ENCODE measurements at regions not wholly inside any gene's neighbourhood (a gene's known extent, or its start where the extent isn't known, plus 50 kb on each side); places are given as distances from the start of the nearest gene placed in this dataset.

- TF ChIP-seq, protein P1, sequence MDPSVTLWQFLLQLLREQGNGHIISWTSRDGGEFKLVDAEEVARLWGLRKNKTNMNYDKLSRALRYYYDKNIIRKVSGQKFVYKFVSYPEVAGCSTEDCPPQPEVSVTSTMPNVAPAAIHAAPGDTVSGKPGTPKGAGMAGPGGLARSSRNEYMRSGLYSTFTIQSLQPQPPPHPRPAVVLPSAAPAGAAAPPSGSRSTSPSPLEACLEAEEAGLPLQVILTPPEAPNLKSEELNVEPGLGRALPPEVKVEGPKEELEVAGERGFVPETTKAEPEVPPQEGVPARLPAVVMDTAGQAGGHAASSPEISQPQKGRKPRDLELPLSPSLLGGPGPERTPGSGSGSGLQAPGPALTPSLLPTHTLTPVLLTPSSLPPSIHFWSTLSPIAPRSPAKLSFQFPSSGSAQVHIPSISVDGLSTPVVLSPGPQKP (IDR thresholded peaks at IDR 0.05; ENCODE audit: low read depth, low read length): no peak
- TF ChIP-seq RAD21 (conservative IDR thresholded peaks at IDR 0.05 in 1 of 2, IDR thresholded peaks at IDR 0.05 in 1 of 2) (no peak), ZFP36 (IDR thresholded peaks at IDR 0.05; ENCODE audit: borderline replicate concordance, partially characterized antibody) (no peak), USF2 (IDR thresholded peaks at IDR 0.05) (no peak), POLR2A (IDR thresholded peaks at IDR 0.05; ENCODE audit: low read length) (no peak), MAX (IDR thresholded peaks at IDR 0.05) (no peak), PBX3 (IDR thresholded peaks at IDR 0.05) (no peak), SREBF2 (IDR thresholded peaks at IDR 0.05) (no peak)
- TF ChIP-seq, protein P2, sequence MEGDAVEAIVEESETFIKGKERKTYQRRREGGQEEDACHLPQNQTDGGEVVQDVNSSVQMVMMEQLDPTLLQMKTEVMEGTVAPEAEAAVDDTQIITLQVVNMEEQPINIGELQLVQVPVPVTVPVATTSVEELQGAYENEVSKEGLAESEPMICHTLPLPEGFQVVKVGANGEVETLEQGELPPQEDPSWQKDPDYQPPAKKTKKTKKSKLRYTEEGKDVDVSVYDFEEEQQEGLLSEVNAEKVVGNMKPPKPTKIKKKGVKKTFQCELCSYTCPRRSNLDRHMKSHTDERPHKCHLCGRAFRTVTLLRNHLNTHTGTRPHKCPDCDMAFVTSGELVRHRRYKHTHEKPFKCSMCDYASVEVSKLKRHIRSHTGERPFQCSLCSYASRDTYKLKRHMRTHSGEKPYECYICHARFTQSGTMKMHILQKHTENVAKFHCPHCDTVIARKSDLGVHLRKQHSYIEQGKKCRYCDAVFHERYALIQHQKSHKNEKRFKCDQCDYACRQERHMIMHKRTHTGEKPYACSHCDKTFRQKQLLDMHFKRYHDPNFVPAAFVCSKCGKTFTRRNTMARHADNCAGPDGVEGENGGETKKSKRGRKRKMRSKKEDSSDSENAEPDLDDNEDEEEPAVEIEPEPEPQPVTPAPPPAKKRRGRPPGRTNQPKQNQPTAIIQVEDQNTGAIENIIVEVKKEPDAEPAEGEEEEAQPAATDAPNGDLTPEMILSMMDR (IDR thresholded peaks at IDR 0.05): no peak
These were observed 321.0 kb downstream of the PLPP3 start for GRCh38 chr1:56258371-56258770.
